ENCODE measurements at regions not wholly inside any gene's neighbourhood (a gene's known extent, or its start where the extent isn't known, plus 50 kb on each side); places are given as distances from the start of the nearest gene placed in this dataset.
"Not testable (repeated sequence)": the region's sequence is repeated elsewhere in the genome, so short reads cannot be mapped to it uniquely, and the experiment has no call there.

DNA sequence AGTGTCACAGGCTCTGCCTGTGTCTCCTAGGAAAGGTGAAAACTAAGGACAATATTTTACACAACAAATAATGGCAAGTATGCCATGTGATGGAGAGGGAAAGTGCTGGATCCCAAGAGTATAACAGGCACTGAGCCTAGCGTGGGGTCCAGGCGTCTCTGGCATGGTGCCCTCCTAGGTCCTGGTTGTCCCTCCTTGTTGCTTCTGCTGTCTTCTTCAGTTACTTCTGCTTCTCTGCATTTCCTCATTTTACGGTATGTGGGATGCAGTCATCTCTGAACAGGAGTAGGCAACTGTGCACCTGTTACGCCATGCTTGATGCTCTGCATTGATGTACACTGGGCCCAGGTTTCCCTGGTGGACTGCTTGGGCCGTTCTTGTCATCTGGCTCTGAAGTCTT, 1480.8 kb downstream of the FOXD4L5 start:
- not testable (repeated sequence) for DNase-seq

DNA sequence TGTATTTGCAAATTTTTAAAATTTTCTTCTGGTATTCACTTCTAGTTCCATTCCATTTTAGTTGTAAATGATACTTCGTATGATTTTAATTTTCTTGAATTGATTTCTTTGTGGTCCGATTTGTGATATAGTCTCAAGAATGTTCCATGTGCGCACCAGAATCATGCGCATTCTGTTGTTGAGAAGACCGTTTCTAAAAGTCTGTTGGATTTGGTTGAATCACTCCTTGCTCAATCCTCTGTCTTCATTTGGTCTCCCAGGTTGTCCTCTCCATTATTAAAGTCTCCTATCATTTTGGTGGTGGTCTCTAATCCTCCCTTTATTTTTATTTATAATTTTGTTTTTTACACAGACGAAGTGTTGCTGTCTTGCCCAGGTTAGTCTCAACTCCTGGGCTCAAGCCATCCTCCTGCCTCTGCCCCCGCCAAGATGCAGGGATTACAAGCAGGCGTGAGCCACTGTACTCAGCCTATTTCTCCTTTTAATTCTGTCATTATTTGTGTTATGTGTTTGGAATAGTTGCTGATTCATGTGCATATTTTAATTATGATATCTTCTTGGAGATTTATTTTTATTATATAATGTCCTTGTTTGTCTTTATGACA, 1490.8 kb downstream of the FOXD4L5 start:
- not testable (repeated sequence) for DNase-seq

DNA sequence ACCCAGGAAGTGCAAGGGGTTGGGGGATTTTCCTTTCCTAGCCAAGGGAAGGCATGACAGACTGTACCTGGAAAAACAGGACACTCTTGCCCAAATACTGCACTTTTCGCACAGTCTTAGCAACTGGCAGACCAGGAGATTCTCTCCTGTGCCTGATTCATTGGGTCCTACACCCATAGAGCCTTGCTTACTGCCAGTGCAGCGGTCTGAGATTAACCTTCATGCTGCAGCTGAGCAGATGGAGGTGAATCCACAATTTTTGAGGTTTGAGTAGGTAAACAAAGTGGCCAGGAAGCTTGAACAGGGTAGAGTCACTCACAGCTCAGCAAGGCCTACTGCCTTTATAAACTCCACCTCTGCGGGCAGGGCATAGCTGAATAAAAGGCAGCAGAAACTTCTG, 1497.6 kb downstream of the FOXD4L5 start:
- not testable (repeated sequence) for DNase-seq

DNA sequence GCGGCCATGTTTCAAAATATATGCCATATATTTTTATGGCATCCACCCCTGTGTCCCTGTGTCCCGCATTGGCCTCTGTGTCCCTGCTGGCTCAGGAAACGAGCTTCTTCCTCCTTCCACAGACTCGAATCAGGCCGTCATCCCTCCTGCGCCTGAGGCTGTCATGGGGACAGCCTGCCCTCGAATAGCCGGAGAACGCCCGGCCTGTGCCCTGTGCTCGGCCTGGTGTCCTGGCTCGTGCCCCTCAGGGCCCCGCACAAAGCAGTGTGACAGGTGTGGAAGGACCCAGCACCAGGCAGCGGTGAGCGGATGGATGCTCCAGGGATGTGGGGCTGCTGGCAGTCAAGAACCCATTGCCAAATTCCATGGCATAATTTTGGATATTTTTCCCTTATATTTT, 1500.0 kb downstream of the FOXD4L5 start:
- DNase-seq, result not testable (repeated sequence)

DNA sequence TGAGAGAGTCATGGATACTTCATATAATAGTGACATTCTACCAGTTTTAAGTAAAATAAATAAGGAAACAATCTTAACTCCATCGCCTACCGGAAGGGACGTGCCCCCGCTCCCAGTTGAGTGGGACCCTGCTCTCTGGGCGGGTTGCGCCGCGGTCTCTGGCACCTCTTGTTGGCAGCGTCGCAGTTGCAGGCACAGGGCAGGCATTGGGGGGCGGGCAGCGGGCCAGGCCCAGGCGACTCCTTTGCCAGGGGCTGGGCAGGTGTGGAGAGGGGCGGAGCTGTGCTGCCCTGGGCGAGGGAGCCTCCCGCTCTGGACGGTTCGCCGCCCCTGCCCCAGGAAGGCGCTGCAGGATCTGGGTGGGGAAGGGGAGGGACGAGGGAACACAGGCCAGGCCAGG, 1500.6 kb downstream of the FOXD4L5 start:
- DNase-seq, result not testable (repeated sequence)

DNA sequence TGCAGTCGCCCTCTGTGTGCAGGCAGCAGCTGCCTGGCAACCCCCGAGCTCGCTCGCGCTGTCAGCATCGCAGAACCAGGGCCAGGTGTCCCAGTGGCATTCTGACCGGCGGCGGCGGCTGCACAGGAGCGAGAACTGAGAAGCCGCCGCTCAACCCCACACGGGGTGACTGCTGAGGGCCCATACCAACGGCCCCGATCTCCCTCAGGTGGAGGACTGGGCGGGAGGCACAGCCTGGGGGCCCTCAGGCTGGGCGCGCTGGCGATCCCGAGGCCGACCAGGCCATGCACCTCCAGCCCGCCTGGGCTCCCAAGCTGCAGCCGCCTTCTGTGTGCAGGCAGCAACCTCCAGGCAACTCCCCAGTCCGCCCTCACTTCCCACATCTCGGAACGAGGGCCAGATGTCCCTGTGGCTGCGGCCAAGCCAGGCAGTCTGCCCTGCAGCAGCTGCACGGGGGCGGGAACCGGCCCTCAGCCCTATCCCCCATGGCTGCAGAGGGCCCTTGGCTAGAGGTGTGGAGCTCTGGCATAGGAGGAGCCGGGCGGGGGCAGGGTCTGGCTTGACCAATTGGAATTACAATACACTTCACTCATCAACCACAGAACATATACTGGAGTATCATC, 1503.1 kb downstream of the FOXD4L5 start:
- DNase-seq, result not testable (repeated sequence)

DNA sequence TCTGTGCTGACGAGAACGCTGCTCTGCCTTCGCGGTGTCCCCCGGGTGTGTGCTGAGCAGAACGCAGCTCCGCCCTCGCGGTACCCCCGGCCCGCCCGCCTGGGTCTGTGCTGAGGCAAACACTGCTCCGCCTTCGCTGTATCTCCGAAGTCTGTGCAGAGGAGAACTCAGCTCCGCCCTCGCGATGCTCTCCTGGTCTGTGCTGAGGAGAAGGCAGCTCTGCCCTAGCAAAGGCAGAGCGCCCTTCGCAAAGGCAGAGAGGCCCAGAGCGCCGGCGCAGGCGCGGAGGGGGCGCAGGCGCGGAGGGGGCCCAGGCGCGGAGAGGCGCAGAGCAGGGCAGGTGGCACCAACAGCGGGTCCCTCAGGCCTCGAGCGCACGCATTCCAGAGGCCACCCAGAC, 1503.6 kb downstream of the FOXD4L5 start:
- not testable (repeated sequence) for DNase-seq

DNA sequence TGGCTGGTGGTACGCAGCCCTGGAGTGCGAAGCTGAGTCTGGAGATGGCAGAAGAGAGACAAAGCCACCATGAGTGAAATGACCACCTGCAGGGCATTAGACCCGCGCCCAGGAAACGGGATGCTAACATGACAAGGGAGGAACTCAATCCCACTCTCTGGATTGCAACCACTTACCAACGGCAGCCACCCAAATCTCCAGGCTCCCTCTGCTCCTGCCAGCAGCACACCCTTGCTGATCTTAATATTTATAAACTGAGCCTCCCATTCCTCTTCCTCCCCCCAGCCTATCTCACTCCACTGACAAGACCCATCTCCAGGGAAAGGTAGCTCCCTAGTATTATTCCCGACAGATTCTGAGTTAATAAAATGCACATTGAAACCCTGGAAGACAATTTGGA, 1508.8 kb downstream of the FOXD4L5 start:
- not testable (repeated sequence) for DNase-seq

DNA sequence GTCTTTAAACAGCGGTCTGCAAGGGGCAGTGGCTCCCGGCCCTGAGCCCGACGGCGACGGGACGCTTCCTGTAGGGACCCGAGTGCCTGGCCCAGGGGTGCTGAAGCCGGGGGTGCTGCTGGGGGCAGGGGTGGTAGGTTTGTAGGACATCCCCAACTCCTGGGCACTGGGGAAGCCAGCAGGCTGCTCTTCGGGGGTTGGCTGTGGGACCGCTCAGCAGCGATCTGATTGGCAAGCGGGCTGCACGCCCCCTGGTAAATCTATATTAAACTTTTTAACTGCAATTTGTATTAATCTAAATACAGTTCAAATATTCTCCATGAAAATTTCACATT, 1510.0 kb downstream of the FOXD4L5 start:
- DNase-seq, result not testable (repeated sequence)

DNA sequence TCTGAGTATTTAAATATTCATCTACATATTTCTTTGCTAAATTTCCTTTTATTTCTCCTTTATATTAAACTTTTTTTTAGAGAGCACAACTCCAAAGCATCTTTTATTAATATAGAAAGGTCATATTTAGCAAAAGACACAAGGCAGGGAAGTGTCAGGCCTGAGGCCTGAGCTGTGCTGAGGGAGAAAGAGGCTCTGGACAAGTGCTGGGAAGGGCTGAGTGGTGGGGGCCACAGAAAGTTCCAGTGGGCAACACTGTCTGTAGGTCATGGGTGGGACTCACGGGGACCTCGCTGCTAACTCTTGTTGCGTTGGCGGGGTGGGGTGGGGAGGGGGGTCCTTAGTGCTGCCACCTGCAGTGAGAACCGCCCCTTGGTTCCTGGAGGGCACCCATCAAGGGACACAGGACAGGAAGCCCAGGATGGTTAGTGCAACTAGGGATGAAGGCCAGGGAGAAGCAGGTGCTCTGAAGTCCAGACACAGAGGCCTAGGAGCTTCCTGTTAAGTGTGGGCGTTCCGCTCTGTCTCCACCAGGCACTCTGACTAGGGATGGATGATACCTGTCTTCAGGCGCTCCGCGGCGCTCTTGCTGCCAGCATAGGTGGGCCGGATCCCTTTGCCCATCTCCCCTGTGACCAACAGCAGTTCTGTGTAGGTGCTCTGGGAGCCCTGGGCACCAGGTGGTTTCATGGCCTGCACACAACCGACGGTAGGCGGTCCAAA, 1510.5 kb downstream of the FOXD4L5 start:
- not testable (repeated sequence) for DNase-seq

DNA sequence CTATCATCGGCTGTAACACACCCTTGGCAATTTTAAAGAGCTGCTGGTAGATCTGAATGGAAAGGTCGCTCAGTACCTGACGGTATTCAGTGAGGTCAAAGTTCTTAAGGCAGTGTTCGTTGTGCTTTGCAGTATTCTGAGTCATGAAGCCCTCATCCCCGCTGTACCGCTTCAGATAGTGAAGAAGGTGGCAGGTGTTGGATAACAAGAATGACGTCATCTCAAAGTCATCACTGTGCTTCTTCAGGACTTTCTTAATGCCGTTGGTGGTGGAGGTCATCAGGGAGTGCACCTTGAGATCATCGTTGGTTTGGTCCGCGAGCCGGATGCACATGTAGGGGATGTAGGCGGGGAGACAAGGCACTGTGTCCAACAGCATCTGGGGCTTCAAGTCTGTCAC, 1522.8 kb downstream of the FOXD4L5 start:
- DNase-seq, result not testable (repeated sequence)

DNA sequence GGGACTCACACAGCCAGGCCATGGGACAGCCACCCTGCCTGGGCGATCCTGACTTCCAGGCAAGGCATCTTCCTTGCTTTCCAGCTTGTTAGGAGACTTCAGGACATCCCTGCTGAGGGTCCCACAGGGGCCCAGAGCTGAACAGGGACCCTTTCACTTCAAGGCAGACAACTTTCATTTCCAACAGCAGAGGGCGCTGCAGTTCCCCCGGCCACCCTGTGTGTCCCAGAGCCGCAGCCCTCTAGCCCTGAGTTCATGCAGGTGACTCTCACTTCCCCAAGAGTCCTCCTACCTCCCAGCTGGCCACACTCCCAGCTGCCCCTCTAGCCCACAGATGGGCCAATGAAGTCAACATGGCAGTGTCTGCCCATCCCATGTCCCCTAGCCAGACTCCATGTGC, 1556.0 kb downstream of the FOXD4L5 start:
- DNase-seq, result not testable (repeated sequence)

DNA sequence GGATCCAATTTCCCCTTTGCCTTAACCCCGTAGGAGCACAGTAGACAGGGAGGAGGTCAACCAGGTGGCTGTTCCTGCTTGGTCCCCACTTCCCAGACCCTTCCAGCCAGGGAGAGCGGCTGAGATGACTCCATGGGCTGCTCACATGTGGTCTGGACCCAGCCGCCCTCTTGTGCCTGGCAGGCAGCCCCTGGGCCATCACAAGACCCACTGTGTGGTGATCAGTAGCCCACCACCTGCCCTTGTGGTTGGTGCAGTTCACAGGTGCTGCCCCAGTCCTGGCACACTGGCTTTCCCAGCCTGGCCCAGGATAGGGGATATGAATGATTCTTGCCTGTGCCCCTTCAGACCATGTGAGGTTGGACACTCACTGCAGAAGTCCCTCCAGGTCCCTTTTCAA, 1556.7 kb downstream of the FOXD4L5 start:
- no peak for DNase-seq

DNA sequence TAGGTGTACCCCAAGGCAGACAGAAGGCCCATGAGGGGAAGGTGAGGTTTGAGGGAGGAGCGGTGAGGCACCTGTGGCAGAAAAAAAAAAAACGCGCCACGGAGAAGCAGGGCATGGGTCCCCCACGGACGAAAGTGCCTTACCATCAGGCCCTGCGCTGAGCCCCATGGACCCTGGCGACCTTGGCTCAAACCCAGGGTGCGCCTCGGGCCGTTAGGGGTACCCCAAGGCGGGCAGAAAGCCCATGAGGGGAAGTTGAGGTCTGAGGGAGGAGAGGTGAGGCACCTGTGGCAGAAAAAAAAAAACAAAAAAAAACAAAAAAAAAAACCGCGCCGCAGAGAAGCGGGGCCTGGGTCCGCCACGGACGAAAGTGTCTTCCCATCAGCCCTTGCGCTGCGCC, 1576.7 kb downstream of the FOXD4L5 start:
- not testable (repeated sequence) for DNase-seq

DNA sequence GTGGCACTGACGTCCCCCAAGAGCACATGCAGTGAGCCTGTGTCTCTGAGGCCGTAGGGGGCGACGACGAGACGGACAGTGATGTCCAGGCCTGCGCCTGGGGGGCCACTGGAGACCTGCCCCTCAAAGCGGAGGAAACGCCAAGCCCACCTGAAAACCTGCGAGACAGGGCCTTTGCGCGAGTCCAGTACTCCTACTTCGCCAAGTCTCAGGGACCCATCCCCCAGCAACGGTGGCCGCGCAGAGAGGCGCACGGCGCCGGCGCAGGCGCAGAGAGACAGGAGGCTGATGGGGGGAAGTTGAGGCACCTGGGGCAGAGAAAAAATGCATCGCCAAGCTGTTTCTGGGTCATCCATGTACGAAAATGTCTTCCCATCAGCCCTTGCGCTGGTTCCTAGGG, 1580.6 kb downstream of the FOXD4L5 start:
- not testable (repeated sequence) for DNase-seq

DNA sequence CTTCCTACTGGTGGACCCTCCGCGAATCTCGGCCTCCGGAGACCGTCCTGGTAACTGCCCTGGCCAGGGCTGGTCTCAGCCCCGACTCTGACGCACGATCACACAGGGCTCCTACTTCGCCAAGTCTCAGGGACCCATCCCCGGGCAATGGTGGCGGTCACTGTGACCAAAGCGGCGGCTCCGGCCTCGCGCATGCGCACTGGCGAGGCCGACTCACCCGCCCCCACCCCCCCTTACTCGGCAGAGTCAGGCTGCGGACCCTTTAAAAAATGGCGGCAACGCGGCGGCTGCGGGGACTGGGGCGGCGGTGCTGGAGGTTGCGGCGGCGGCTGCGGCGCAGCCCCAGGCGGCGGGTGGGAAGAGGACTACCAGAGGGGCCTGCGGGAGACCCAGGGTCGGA, 1581.3 kb downstream of the FOXD4L5 start:
- DNase-seq, result peak; percentile 19

DNA sequence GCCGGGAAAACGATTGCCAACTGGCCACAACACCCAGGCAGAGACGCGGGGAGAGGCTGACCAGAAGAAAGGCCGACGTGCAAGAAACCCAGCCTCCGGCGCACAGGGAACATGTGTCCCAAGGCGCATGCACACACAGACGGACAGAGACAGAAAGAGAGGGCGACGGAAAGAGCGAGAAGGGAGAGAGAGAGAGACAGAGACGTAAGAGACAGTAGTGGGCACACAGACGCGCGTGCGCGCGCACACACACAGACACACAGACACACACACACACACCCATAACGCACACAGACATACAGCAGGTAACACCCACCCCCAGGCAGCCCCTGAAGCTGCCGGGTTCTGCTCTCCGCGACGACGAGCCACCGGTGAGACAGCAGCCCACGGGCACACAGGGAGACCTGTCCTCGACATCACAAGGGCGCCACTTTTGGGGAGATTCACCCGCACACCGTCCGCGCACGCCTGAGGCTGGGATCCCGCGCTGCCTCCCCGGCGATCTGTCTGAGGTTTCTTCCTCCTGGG, 1581.8 kb downstream of the FOXD4L5 start:
- not testable (repeated sequence) for DNase-seq
